ENCODE measurements at regions not wholly inside any gene's neighbourhood (a gene's known extent, or its start where the extent isn't known, plus 50 kb on each side); places are given as distances from the start of the nearest gene placed in this dataset.

DNA sequence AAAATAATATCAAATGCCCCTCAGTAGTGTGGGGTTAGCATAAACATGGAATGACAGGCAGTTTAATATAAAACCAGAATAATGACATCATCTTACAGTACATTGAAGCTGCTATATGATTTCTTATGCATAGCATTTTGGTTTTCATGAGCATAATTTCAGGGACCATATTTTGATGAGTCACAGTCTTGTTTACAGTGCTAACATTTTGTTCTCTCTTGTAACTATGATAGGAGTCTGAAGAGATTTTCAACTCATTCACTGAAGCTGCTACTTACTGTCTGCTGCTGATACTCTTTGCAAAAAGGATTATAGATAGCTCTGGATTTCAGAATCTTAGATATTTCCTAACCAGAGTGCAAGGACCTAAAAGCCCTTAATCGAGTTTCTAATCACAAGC, 92.6 kb upstream of the CCDC54 start:
- WGBS, 2 donors = 63 to 64% methylated on average over 1 of the region's 1 CpG

DNA sequence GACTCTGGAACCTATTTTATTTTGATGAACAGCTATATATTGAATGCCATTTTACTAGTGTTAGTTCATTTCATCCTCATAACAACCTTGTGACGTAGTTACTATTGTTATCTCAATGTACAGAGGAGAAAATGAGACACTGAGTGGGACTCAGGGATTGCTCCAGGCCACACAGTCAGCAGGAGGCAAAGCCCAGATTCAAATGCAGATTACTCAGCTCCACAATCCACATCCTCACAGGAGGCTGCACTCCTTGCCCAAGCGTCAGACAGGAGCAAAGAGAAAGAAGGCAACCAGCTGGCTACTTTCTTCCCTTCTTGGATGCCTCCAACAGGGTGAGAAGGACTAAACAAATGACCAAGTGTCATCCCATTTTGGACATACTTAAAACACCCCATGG, 92.0 kb upstream of the CCDC54 start:
- WGBS, 2 donors = 76 to 86% methylated on average over 2 of the region's 2 CpGs
- no peaks in the 10 kb centered on the region for H3K4me1 ChIP-seq (ENCODE audit: control insufficient read depth in 2 of 2, insufficient read depth in 2 of 2, low read length in 1 of 2)
- H3K4me3 ChIP-seq (ENCODE audit: low read depth in 1 of 2, low read length in 2 of 2) = no peak overlapping the region
- no peaks in the 10 kb centered on the region for H3K27me3 ChIP-seq (ENCODE audit: control insufficient read depth in 1 of 2, insufficient read depth in 2 of 2, low read length in 2 of 2)
- H3K36me3 ChIP-seq (ENCODE audit: control insufficient read depth in 2 of 2, insufficient read depth in 2 of 2, low read length in 1 of 2) = no peaks in the 10 kb centered on the region
- no peaks in the 10 kb centered on the region for H3K9me3 ChIP-seq (ENCODE audit: control insufficient read depth in 2 of 2, insufficient read depth in 1 of 2, low read depth in 1 of 2, low read length in 1 of 2)
- H3K27ac ChIP-seq (ENCODE audit: low read depth in 2 of 2, low read length in 1 of 2) = no peak overlapping the region

More for the DNA sequence above, 92.6 kb upstream of the CCDC54 start:
- Histone ChIP-seq H3K36me3 (ENCODE audit: control insufficient read depth in 2 of 2, insufficient read depth in 2 of 2, low read length in 1 of 2) (no peaks in the 10 kb centered on the region), H3K9me3 (ENCODE audit: control insufficient read depth in 2 of 2, insufficient read depth in 1 of 2, low read depth in 1 of 2, low read length in 1 of 2) (no peaks in the 10 kb centered on the region), H3K4me3 (ENCODE audit: low read depth in 1 of 2, low read length in 2 of 2) (no peak overlapping the region), H3K4me1 (ENCODE audit: control insufficient read depth in 2 of 2, insufficient read depth in 2 of 2, low read length in 1 of 2) (no peaks in the 10 kb centered on the region), H3K27ac (ENCODE audit: low read depth in 2 of 2, low read length in 1 of 2) (no peak overlapping the region), H3K27me3 (ENCODE audit: control insufficient read depth in 1 of 2, insufficient read depth in 2 of 2, low read length in 2 of 2) (no peaks in the 10 kb centered on the region)

DNA sequence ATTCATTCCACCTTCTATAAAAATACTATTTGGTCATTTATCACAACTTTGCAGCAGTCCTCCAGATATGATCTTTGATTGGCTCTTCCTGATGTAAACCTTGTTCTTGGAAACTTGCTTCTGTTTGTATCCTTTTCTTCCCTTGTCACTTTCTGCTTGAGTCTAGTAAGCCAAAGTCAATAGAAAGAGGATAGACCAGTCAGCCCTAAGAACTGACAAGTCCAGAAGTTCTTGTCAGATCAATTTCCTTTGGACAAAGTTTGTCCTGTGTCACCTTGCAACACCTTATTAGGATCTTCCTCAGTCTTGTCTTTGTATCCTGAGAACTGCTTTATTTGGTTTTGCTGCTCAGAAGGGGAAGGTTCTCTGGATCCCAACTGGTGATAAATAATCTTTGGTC, 87.9 kb upstream of the CCDC54 start:
- no peaks in the 10 kb centered on the region for H3K36me3 ChIP-seq (ENCODE audit: control insufficient read depth in 2 of 2, insufficient read depth in 2 of 2, low read length in 1 of 2)
- H3K4me3 ChIP-seq (ENCODE audit: low read depth in 1 of 2, low read length in 2 of 2) = no peak overlapping the region
- no peaks in the 10 kb centered on the region for H3K4me1 ChIP-seq (ENCODE audit: control insufficient read depth in 2 of 2, insufficient read depth in 2 of 2, low read length in 1 of 2)
- no peaks in the 10 kb centered on the region for H3K27me3 ChIP-seq (ENCODE audit: control insufficient read depth in 1 of 2, insufficient read depth in 2 of 2, low read length in 2 of 2)
- no peak overlapping the region for H3K27ac ChIP-seq (ENCODE audit: low read depth in 2 of 2, low read length in 1 of 2)
- H3K9me3 ChIP-seq (ENCODE audit: control insufficient read depth in 2 of 2, insufficient read depth in 1 of 2, low read depth in 1 of 2, low read length in 1 of 2) = no peaks in the 10 kb centered on the region

DNA sequence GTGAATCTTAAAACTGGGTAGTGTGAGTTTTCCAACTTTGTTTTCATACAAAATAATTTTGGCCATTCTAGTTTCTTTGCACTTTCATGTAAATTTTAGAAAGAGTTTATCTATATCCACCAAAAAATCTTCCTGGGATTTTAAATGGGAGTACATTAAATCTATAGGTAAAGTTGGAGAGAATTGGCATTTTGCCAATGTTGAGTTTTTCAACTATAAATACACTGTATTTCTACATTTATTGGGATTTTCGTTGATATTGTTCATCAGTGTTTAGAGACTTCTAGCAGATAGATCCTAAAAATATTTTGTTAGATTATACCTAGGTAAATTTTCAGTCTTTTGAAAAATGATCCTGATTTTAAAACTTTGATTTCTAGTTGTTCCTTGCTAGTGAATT, 83.1 kb upstream of the CCDC54 start:
- Histone ChIP-seq H3K36me3 (ENCODE audit: control insufficient read depth in 2 of 2, insufficient read depth in 2 of 2, low read length in 1 of 2) (no peaks in the 10 kb centered on the region), H3K27me3 (ENCODE audit: control insufficient read depth in 1 of 2, insufficient read depth in 2 of 2, low read length in 2 of 2) (no peaks in the 10 kb centered on the region), H3K4me1 (ENCODE audit: control insufficient read depth in 2 of 2, insufficient read depth in 2 of 2, low read length in 1 of 2) (no peaks in the 10 kb centered on the region), H3K27ac (ENCODE audit: low read depth in 2 of 2, low read length in 1 of 2) (no peak overlapping the region), H3K9me3 (ENCODE audit: control insufficient read depth in 2 of 2, insufficient read depth in 1 of 2, low read depth in 1 of 2, low read length in 1 of 2) (no peaks in the 10 kb centered on the region), H3K4me3 (ENCODE audit: low read depth in 1 of 2, low read length in 2 of 2) (no peak overlapping the region)
- 75 to 84% methylated on average over 1 of the region's 1 CpG for WGBS, 2 donors

DNA sequence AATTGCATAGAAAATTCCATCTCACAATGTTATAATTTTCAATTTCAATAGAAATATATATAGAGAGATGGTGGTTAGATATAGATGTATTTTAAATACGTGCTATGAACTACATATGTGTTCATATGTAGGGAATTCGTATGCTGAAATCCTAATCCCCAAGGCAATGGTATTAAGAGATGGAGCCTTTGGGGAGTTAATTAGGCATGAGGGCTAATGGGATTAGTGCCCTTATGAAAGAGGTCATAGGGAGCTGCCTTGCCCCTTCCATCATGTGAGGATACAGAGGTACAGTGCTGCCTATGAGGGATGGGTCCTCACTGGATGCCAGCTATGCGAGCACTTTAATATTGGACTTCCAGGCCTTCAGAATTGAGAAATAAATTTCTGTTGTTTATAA, 79.6 kb upstream of the CCDC54 start:
- no peaks in the 10 kb centered on the region for H3K9me3 ChIP-seq (ENCODE audit: control insufficient read depth in 2 of 2, insufficient read depth in 1 of 2, low read depth in 1 of 2, low read length in 1 of 2)
- WGBS, 2 donors = 92 to 96% methylated on average over 3 of the region's 3 CpGs
- H3K27me3 ChIP-seq (ENCODE audit: control insufficient read depth in 1 of 2, insufficient read depth in 2 of 2, low read length in 2 of 2) = no peaks in the 10 kb centered on the region
- no peaks in the 10 kb centered on the region for H3K4me1 ChIP-seq (ENCODE audit: control insufficient read depth in 2 of 2, insufficient read depth in 2 of 2, low read length in 1 of 2)
- no peak overlapping the region for H3K4me3 ChIP-seq (ENCODE audit: low read depth in 1 of 2, low read length in 2 of 2)
- H3K36me3 ChIP-seq (ENCODE audit: control insufficient read depth in 2 of 2, insufficient read depth in 2 of 2, low read length in 1 of 2) = no peaks in the 10 kb centered on the region
- no peak overlapping the region for H3K27ac ChIP-seq (ENCODE audit: low read depth in 2 of 2, low read length in 1 of 2)

DNA sequence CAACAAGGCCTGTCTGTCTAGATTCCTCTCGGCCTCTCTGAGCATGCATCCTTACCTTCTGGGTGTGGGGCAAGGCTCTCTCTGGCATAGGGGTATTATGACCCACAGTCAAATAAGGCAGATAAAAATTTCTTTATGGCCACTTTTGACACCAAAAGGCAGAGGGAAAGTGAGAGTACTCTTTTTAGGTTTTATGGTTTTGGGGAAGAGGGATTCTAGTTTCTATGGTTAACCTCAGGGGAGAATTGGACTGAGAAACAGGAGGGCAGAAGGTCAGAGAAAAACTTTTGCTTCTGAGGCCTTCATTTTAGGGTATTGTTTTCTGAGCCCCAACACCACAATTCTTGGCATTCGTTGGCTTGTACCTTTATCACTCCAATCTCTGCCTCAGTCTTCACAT, 70.0 kb upstream of the CCDC54 start:
- Histone ChIP-seq H3K4me1 (ENCODE audit: control insufficient read depth in 2 of 2, insufficient read depth in 2 of 2, low read length in 1 of 2) (no peaks in the 10 kb centered on the region), H3K4me3 (ENCODE audit: low read depth in 1 of 2, low read length in 2 of 2) (no peak overlapping the region), H3K36me3 (ENCODE audit: control insufficient read depth in 2 of 2, insufficient read depth in 2 of 2, low read length in 1 of 2) (no peaks in the 10 kb centered on the region), H3K27me3 (ENCODE audit: control insufficient read depth in 1 of 2, insufficient read depth in 2 of 2, low read length in 2 of 2) (no peaks in the 10 kb centered on the region), H3K27ac (ENCODE audit: low read depth in 2 of 2, low read length in 1 of 2) (no peak overlapping the region), H3K9me3 (ENCODE audit: control insufficient read depth in 2 of 2, insufficient read depth in 1 of 2, low read depth in 1 of 2, low read length in 1 of 2) (no peaks in the 10 kb centered on the region)
- WGBS, 2 donors = 83 to 85% methylated on average over 2 of the region's 2 CpGs

DNA sequence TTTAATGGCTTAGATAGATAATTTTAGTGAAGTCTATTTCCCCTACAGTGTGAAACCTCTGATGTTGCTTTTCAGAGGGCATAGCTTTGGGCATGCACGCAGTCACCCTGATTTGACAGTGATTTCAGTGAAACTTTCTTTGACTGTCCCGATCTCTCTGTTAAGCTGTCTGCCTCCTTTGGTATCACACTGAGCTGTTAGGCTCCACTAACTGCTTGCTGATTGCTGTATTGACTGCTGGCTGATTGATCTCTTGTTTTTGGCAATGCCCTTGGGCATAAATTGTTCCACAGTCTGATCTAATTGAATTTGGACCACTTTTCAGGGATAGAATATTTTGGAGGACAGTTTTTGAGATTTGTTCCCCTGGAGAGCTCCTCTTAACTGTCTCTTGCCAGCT, 68.5 kb upstream of the CCDC54 start:
- H3K4me3 ChIP-seq (ENCODE audit: low read depth in 1 of 2, low read length in 2 of 2) = no peak overlapping the region

DNA sequence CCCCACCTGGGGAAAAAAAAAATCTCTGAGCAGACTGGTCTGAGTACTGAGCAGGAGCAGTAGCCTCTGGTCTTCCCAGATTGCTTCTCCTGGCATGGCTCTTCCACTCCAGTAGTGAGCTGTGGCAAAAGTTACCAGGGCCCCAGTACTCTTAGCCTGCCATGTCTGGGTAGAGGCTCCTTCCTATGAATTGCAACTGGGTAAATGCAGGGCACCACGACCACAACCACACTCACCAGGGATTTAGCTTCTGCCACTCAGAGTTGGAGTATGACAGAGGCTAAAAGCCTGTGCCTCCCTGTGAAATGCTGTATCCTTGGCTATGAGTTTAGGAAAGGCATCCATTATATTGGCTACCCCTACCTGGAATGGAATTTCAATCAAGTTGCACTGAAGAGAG, 67.9 kb upstream of the CCDC54 start:
- no peak overlapping the region for H3K27ac ChIP-seq (ENCODE audit: low read depth in 2 of 2, low read length in 1 of 2)
- 74 to 93% methylated on average over 1 of the region's 1 CpG for WGBS, 2 donors
- no peak overlapping the region for H3K4me3 ChIP-seq (ENCODE audit: low read depth in 1 of 2, low read length in 2 of 2)

More for the DNA sequence above, 68.5 kb upstream of the CCDC54 start:
- Histone ChIP-seq H3K4me1 (ENCODE audit: control insufficient read depth in 2 of 2, insufficient read depth in 2 of 2, low read length in 1 of 2) (no peaks in the 10 kb centered on the region), H3K36me3 (ENCODE audit: control insufficient read depth in 2 of 2, insufficient read depth in 2 of 2, low read length in 1 of 2) (no peaks in the 10 kb centered on the region), H3K27ac (ENCODE audit: low read depth in 2 of 2, low read length in 1 of 2) (no peak overlapping the region), H3K9me3 (ENCODE audit: control insufficient read depth in 2 of 2, insufficient read depth in 1 of 2, low read depth in 1 of 2, low read length in 1 of 2) (no peaks in the 10 kb centered on the region), H3K27me3 (ENCODE audit: control insufficient read depth in 1 of 2, insufficient read depth in 2 of 2, low read length in 2 of 2) (no peaks in the 10 kb centered on the region)
- 48 to 64% methylated on average over 2 of the region's 2 CpGs for WGBS, 2 donors

DNA sequence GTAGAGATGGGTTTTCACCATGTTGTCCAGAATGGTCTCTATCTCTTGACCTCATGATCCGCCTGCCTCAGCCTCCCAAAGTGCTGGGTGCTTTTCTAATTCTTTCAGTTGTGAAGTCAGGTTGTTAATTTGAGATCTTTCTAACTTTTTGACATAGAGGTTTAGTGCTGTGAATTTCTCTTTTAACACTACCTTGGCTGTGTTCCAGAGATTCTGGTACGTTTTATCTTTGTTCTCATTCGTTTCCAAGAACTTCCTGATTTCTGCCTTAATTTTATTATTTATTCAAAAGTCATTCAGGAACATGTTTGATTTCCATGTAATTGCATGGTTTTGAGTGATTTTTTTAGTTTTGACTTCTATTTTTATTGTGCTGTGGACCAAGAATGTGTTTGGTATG, 63.5 kb upstream of the CCDC54 start:
- WGBS, 2 donors = 45 to 48% methylated on average over 3 of the region's 3 CpGs
- H3K27ac ChIP-seq (ENCODE audit: low read depth in 2 of 2, low read length in 1 of 2) = no peak overlapping the region
- no peaks in the 10 kb centered on the region for H3K9me3 ChIP-seq (ENCODE audit: control insufficient read depth in 2 of 2, insufficient read depth in 1 of 2, low read depth in 1 of 2, low read length in 1 of 2)
- no peaks in the 10 kb centered on the region for H3K27me3 ChIP-seq (ENCODE audit: control insufficient read depth in 1 of 2, insufficient read depth in 2 of 2, low read length in 2 of 2)
- H3K36me3 ChIP-seq (ENCODE audit: control insufficient read depth in 2 of 2, insufficient read depth in 2 of 2, low read length in 1 of 2) = no peaks in the 10 kb centered on the region
- H3K4me1 ChIP-seq (ENCODE audit: control insufficient read depth in 2 of 2, insufficient read depth in 2 of 2, low read length in 1 of 2) = no peaks in the 10 kb centered on the region
- no peak overlapping the region for H3K4me3 ChIP-seq (ENCODE audit: low read depth in 1 of 2, low read length in 2 of 2)

More for the DNA sequence above, 67.9 kb upstream of the CCDC54 start:
- Histone ChIP-seq H3K9me3 (ENCODE audit: control insufficient read depth in 2 of 2, insufficient read depth in 1 of 2, low read depth in 1 of 2, low read length in 1 of 2) (no peaks in the 10 kb centered on the region), H3K27me3 (ENCODE audit: control insufficient read depth in 1 of 2, insufficient read depth in 2 of 2, low read length in 2 of 2) (no peaks in the 10 kb centered on the region), H3K4me1 (ENCODE audit: control insufficient read depth in 2 of 2, insufficient read depth in 2 of 2, low read length in 1 of 2) (no peaks in the 10 kb centered on the region), H3K36me3 (ENCODE audit: control insufficient read depth in 2 of 2, insufficient read depth in 2 of 2, low read length in 1 of 2) (no peaks in the 10 kb centered on the region)

DNA sequence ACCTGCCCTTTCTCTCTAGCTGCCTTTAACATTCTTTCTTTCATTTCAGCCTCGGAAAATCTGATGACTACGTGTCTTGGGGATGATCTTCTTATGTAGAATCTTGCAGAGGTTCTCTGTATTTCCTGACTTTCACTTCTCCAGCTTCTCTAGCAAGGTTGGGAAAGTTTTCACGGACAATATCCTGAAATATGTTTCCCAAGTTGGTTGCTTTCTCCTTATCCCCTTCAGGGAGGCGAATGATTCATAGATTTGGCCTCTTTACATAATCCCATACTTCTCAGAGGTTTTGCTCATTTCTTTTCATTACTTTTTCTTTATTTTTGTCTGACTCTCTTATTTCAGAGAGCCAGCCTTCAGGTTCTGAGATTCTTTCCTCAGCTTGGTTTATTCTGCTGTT, 62.1 kb upstream of the CCDC54 start:
- WGBS, 2 donors = 88 to 91% methylated on average over 4 of the region's 4 CpGs
- H3K27me3 ChIP-seq (ENCODE audit: control insufficient read depth in 1 of 2, insufficient read depth in 2 of 2, low read length in 2 of 2) = no peaks in the 10 kb centered on the region
- H3K4me3 ChIP-seq (ENCODE audit: low read depth in 1 of 2, low read length in 2 of 2) = no peak overlapping the region
- H3K27ac ChIP-seq (ENCODE audit: low read depth in 2 of 2, low read length in 1 of 2) = no peak overlapping the region
- H3K36me3 ChIP-seq (ENCODE audit: control insufficient read depth in 2 of 2, insufficient read depth in 2 of 2, low read length in 1 of 2) = no peaks in the 10 kb centered on the region
- H3K4me1 ChIP-seq (ENCODE audit: control insufficient read depth in 2 of 2, insufficient read depth in 2 of 2, low read length in 1 of 2) = no peaks in the 10 kb centered on the region
- H3K9me3 ChIP-seq (ENCODE audit: control insufficient read depth in 2 of 2, insufficient read depth in 1 of 2, low read depth in 1 of 2, low read length in 1 of 2) = no peaks in the 10 kb centered on the region
